SU-DHL-6 (cell line): ENCODE measurements at regions not wholly inside any gene's neighbourhood (a gene's known extent, or its start where the extent isn't known, plus 50 kb on each side); places are given as distances from the start of the nearest gene placed in this dataset.

Experiments
- CTCF ChIP-seq: fragments of 200-600 bp; sonication (generic); IDR thresholded peaks from one replicate; pipeline ENCODE4 v1.5.1; 2017; ENCODE audit warnings: antibody characterized with exemption, mild to moderate bottlenecking, low read length, moderate library complexity; ENCODE audit not compliant: insufficient read depth, poor library complexity, severe bottlenecking
- EZH2phosphoT487 ChIP-seq: fragments of 200-600 bp; sonication (generic), shearing (Covaris generic); conservative IDR thresholded peaks from 2 replicates; pipeline ENCODE4 v1.6.1; 2018; ENCODE audit warnings: mild to moderate bottlenecking, antibody characterized with exemption, low read length, moderate library complexity, mixed read lengths

- no peak for TF ChIP-seq CTCF
- TF ChIP-seq EZH2phosphoT487: no peak
Observed at GRCh38 chr4:177109769-177110168, 199.9 kb upstream of the NEIL3 start.
